Calu3 (cell line): ENCODE measurements at regions not wholly inside any gene's neighbourhood (a gene's known extent, or its start where the extent isn't known, plus 50 kb on each side); places are given as distances from the start of the nearest gene placed in this dataset.

ENCODE experiments used
- BruUV-seq: library from RNA; stranded (reverse); fragments of 400-500 nt; replicated peaks from 2 replicates; lab custom pipeline; 2021; lab: Mats Ljungman, UMichigan
- CTCF ChIA-PET: fragments of 300-600 bp; sonication (Branson Sonifier 250); formaldehyde crosslinking; loops from one replicate; lab custom pipeline; 2022; ENCODE audit warnings: antibody characterized with exemption; lab: Charles Lee
- DNase-seq: peaks from one replicate; pipeline ENCODE4 v3.0.0; 2022
- H3K27ac Mint-ChIP-seq: one replicate; pipeline ENCODE4 v1.8.0; 2022; ENCODE audit warnings: mixed read lengths; ENCODE audit not compliant: unreplicated experiment
- H3K27me3 Mint-ChIP-seq: one replicate; pipeline ENCODE4 v1.8.0; 2022; ENCODE audit warnings: mixed read lengths; ENCODE audit not compliant: unreplicated experiment
- H3K36me3 Mint-ChIP-seq: one replicate; pipeline ENCODE4 v1.8.0; 2022; ENCODE audit warnings: mild to moderate bottlenecking, moderate library complexity, mixed read lengths; ENCODE audit not compliant: insufficient read depth, unreplicated experiment
- H3K4me1 Mint-ChIP-seq: one replicate; pipeline ENCODE4 v1.8.0; 2022; ENCODE audit warnings: mild to moderate bottlenecking, low read depth, mixed read lengths; ENCODE audit not compliant: unreplicated experiment
- H3K4me3 Mint-ChIP-seq: one replicate; pipeline ENCODE4 v1.8.0; 2022; ENCODE audit warnings: mild to moderate bottlenecking, low read depth, moderate library complexity, mixed read lengths; ENCODE audit not compliant: unreplicated experiment
- H3K9me3 Mint-ChIP-seq: one replicate; pipeline ENCODE4 v1.8.0; 2022; ENCODE audit warnings: low read depth, mixed read lengths; ENCODE audit not compliant: unreplicated experiment
- CTCF ChIP-seq: fragments of 200-600 bp; IDR thresholded peaks from one replicate; pipeline ENCODE4 v1.8.0; 2022; ENCODE audit warnings: antibody characterized with exemption; ENCODE audit not compliant: unreplicated experiment
- intact Hi-C: fragments of 100-400 bp; cut with micrococcal nuclease; formaldehyde crosslinking; loops from one replicate; pipeline ENCODE4 v1.10.0; 2022; ENCODE audit not compliant: unreplicated experiment

GRCh38 chr13:22193070-22193469 lies 522.2 kb downstream of the FGF9 start:
- no peak overlapping the region for H3K4me3 Mint-ChIP-seq
- BruUV-seq, result no TSS peak
- no peaks in the 10 kb centered on the region for H3K9me3 Mint-ChIP-seq
- CTCF ChIA-PET, result no interaction called here
- H3K4me1 Mint-ChIP-seq, result no peaks in the 10 kb centered on the region
- peaks cover 12% of the 10 kb centered on the region for H3K27me3 Mint-ChIP-seq
- no peaks in the 10 kb centered on the region for H3K36me3 Mint-ChIP-seq
- no peak for TF ChIP-seq CTCF
- no peak for DNase-seq
- H3K27ac Mint-ChIP-seq, result no peak overlapping the region
- intact Hi-C loops, result no loop called here

- no TSS peak for BruUV-seq
- intact Hi-C loops, result no loop called here
- H3K4me3 Mint-ChIP-seq, result no peak overlapping the region
- no peak for TF ChIP-seq CTCF
- no peaks in the 10 kb centered on the region for H3K36me3 Mint-ChIP-seq
- H3K4me1 Mint-ChIP-seq, result no peaks in the 10 kb centered on the region
- H3K9me3 Mint-ChIP-seq, result no peaks in the 10 kb centered on the region
- H3K27ac Mint-ChIP-seq, result no peak overlapping the region
- CTCF ChIA-PET, result no interaction called here
- DNase-seq, result no peak
- H3K27me3 Mint-ChIP-seq, result peaks cover 9% of the 10 kb centered on the region
Observed at GRCh38 chr13:22194106-22194805, 523.4 kb downstream of the FGF9 start.

- H3K27ac Mint-ChIP-seq, result no peak overlapping the region
- CTCF ChIA-PET, result no interaction called here
Observed at GRCh38 chr13:22195726-22196125, 524.9 kb downstream of the FGF9 start.

GRCh38 chr13:22196777-22197176 lies 525.9 kb downstream of the FGF9 start:
- CTCF ChIA-PET, result no interaction called here

More at GRCh38 chr13:22195726-22196125, 524.9 kb downstream of the FGF9 start:
- Mint-ChIP-seq H3K36me3 (no peaks in the 10 kb centered on the region), H3K27me3 (no peaks in the 10 kb centered on the region), H3K4me3 (no peak overlapping the region), H3K4me1 (no peaks in the 10 kb centered on the region), H3K9me3 (no peaks in the 10 kb centered on the region)
- no peak for DNase-seq
- intact Hi-C loops, result loop anchor here (2.0 kb wide), 1 partner anchor 81 kb away; no protein-coding TSS in a partner anchor
- no peak for TF ChIP-seq CTCF
- no TSS peak for BruUV-seq

More at GRCh38 chr13:22196777-22197176, 525.9 kb downstream of the FGF9 start:
- no TSS peak for BruUV-seq
- Mint-ChIP-seq H3K36me3 (no peaks in the 10 kb centered on the region), H3K9me3 (no peaks in the 10 kb centered on the region), H3K4me3 (no peak overlapping the region), H3K27me3 (no peaks in the 10 kb centered on the region), H3K27ac (no peak overlapping the region), H3K4me1 (no peaks in the 10 kb centered on the region)
- no peak for TF ChIP-seq CTCF
- peak; percentile 1 for DNase-seq
- intact Hi-C loops, result loop anchor here (2.0 kb wide), 1 partner anchor 80 kb away; no protein-coding TSS in a partner anchor
